ENCODE measurements at regions not wholly inside any gene's neighbourhood (a gene's known extent, or its start where the extent isn't known, plus 50 kb on each side); places are given as distances from the start of the nearest gene placed in this dataset.

DNA sequence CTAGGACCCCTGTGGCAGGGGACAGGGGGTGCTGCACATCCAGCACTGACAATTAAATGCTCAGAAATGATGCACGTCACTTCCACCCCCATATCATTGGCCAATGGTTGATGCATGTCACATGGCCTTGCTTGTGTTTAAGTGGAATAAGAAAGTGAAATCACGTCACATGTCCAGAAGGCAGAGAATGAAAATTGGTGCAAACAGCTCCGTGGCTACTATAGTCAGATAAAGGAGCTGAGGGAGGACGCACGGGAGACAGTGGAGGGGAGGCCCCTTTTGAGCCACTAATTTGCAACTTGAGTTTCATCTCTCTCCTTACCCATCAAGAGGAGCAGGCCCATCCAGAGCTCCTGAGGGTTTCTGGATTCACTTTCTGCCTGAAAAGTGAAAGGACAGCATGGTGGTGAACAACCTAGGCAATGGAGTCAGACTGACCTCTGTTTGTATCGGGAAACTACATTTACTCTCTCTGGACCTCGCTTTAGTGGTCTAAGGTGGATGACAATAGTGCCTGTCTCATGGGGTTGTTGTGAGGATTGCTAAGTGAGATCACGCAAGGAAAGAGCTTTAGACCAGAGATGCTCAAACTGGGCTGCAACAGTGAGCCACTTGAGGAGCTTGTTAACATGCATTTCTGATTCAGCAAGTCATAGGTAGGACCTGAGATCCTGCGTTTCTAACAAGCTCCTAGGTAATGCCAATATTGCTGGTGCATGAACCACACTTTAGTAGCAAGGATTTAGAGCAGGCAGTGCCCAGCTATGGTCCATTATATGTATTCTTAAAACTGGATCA, 133.9 kb upstream of the ADRA1B start:
- Histone ChIP-seq H2AFZ (ENCODE audit: low read length) (no peak overlapping the region), H3K27me3 (ENCODE audit: insufficient read depth, low read length) (no peaks in the 10 kb centered on the region), H3K27ac (ENCODE audit: low read depth, low read length) (no peak overlapping the region), H3K4me2 (ENCODE audit: insufficient read depth, low read length) (no peak overlapping the region), H3K79me2 (ENCODE audit: insufficient read depth, low read length) (no peaks in the 10 kb centered on the region), H3K4me3 (ENCODE audit: insufficient read depth, low read length) (no peak overlapping the region), H3K4me1 (ENCODE audit: insufficient read depth, low read length) (peaks cover 31% of the 10 kb centered on the region), H3K9me3 (ENCODE audit: low read depth, low read length) (no peaks in the 10 kb centered on the region), H3K36me3 (ENCODE audit: insufficient read depth, low read length) (no peaks in the 10 kb centered on the region), H4K20me1 (ENCODE audit: insufficient read depth, low read length) (no peaks in the 10 kb centered on the region)
- TF ChIP-seq, protein P1, sequence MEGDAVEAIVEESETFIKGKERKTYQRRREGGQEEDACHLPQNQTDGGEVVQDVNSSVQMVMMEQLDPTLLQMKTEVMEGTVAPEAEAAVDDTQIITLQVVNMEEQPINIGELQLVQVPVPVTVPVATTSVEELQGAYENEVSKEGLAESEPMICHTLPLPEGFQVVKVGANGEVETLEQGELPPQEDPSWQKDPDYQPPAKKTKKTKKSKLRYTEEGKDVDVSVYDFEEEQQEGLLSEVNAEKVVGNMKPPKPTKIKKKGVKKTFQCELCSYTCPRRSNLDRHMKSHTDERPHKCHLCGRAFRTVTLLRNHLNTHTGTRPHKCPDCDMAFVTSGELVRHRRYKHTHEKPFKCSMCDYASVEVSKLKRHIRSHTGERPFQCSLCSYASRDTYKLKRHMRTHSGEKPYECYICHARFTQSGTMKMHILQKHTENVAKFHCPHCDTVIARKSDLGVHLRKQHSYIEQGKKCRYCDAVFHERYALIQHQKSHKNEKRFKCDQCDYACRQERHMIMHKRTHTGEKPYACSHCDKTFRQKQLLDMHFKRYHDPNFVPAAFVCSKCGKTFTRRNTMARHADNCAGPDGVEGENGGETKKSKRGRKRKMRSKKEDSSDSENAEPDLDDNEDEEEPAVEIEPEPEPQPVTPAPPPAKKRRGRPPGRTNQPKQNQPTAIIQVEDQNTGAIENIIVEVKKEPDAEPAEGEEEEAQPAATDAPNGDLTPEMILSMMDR (IDR thresholded peaks at IDR 0.05; ENCODE audit: extremely low read depth, low read depth, low read length), result no peak
- no peak for DNase-seq (ENCODE audit: insufficient read length, low spot score, missing footprints)

DNA sequence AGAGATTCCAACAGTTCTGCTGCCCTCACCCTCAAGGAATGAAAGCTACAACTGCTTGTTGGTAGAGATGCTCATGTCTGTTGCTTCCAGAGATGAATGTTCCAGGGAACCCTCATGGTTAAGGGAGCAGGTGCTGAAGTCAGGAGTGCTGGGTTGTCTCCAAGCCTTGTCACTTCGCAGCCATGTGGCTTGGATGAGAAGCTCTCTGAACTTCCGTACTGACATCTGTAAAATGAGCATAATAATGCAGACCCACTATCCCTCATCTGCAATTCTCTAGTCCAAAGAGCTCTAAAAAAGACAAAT, 133.3 kb upstream of the ADRA1B start:
- no peak overlapping the region for H3K27ac ChIP-seq (ENCODE audit: low read depth, low read length)
- H3K4me3 ChIP-seq (ENCODE audit: insufficient read depth, low read length), result no peak overlapping the region
- H3K36me3 ChIP-seq (ENCODE audit: insufficient read depth, low read length), result no peaks in the 10 kb centered on the region
- H3K9me3 ChIP-seq (ENCODE audit: low read depth, low read length), result no peaks in the 10 kb centered on the region
- DNase-seq (ENCODE audit: insufficient read length, low spot score, missing footprints), result no peak
- peaks cover 29% of the 10 kb centered on the region for H3K4me1 ChIP-seq (ENCODE audit: insufficient read depth, low read length)
- no peaks in the 10 kb centered on the region for H3K79me2 ChIP-seq (ENCODE audit: insufficient read depth, low read length)
- no peak overlapping the region for H3K4me2 ChIP-seq (ENCODE audit: insufficient read depth, low read length)
- H4K20me1 ChIP-seq (ENCODE audit: insufficient read depth, low read length), result no peaks in the 10 kb centered on the region
- TF ChIP-seq, protein P1 (IDR thresholded peaks at IDR 0.05; ENCODE audit: extremely low read depth, low read depth, low read length), result no peak
- H3K27me3 ChIP-seq (ENCODE audit: insufficient read depth, low read length), result no peaks in the 10 kb centered on the region
- H2AFZ ChIP-seq (ENCODE audit: low read length), result no peak overlapping the region

DNA sequence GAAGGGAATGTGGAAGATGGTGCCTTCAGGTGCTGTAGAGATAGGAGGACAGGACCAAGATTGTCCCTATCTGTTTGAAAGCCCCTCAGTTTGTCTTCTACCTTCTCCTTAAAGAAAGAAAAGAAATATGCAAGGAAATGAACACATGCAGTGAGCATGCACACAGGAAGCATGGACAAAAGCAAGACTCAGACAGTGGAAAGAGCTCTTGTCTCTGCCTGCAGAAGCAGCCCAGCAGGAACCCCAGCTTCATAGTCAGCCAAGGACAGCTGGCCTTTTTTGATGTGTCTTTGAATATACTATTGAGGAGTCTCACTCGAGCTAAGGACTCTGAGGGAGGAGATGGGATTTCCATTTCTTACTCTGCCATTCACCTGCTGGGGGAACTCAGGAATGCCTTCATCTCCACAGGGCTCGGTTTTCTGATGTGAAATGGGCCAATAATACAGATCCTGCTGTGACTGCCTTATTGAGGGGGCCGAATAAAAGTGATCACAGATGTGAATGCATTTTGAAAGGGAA, 132.5 kb upstream of the ADRA1B start:
- TF ChIP-seq, protein P1 (IDR thresholded peaks at IDR 0.05; ENCODE audit: extremely low read depth, low read depth, low read length), result no peak
- Histone ChIP-seq H3K27ac (ENCODE audit: low read depth, low read length) (no peak overlapping the region), H2AFZ (ENCODE audit: low read length) (no peak overlapping the region)

DNA sequence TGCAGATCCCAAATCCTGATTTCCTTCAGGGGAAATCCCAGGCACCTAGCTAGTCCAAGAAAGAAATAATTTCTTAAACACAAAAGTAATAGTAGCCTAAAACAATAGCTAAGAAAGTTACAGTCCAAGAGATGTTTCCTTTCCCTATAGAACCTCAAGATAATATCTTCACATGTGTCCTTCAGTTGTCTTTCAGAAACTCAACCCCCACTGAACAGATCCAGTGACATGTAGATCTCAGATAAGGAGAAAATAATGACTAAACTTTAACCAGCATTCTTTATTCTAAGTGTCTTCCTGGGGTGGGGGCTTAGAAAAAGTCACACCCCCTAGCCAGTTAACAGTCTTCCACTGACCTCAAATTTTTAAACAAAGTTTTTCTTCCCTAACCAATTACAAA, 131.3 kb upstream of the ADRA1B start:
- H3K4me2 ChIP-seq (ENCODE audit: insufficient read depth, low read length), result no peak overlapping the region
- H4K20me1 ChIP-seq (ENCODE audit: insufficient read depth, low read length), result no peaks in the 10 kb centered on the region
- H3K9me3 ChIP-seq (ENCODE audit: low read depth, low read length), result no peaks in the 10 kb centered on the region
- H3K27me3 ChIP-seq (ENCODE audit: insufficient read depth, low read length), result no peaks in the 10 kb centered on the region
- H2AFZ ChIP-seq (ENCODE audit: low read length), result no peak overlapping the region
- H3K27ac ChIP-seq (ENCODE audit: low read depth, low read length), result no peak overlapping the region
- DNase-seq (ENCODE audit: insufficient read length, low spot score, missing footprints), result no peak
- no peaks in the 10 kb centered on the region for H3K79me2 ChIP-seq (ENCODE audit: insufficient read depth, low read length)
- H3K36me3 ChIP-seq (ENCODE audit: insufficient read depth, low read length), result no peaks in the 10 kb centered on the region
- H3K4me1 ChIP-seq (ENCODE audit: insufficient read depth, low read length), result peaks cover 16% of the 10 kb centered on the region
- H3K4me3 ChIP-seq (ENCODE audit: insufficient read depth, low read length), result no peak overlapping the region
- TF ChIP-seq, protein P1 (IDR thresholded peaks at IDR 0.05; ENCODE audit: extremely low read depth, low read depth, low read length), result no peak

More for the DNA sequence above, 132.5 kb upstream of the ADRA1B start:
- Histone ChIP-seq H3K4me3 (ENCODE audit: insufficient read depth, low read length) (no peak overlapping the region), H3K4me1 (ENCODE audit: insufficient read depth, low read length) (peaks cover 27% of the 10 kb centered on the region), H3K79me2 (ENCODE audit: insufficient read depth, low read length) (no peaks in the 10 kb centered on the region), H3K4me2 (ENCODE audit: insufficient read depth, low read length) (no peak overlapping the region), H3K9me3 (ENCODE audit: low read depth, low read length) (no peaks in the 10 kb centered on the region), H3K27me3 (ENCODE audit: insufficient read depth, low read length) (no peaks in the 10 kb centered on the region), H4K20me1 (ENCODE audit: insufficient read depth, low read length) (no peaks in the 10 kb centered on the region), H3K36me3 (ENCODE audit: insufficient read depth, low read length) (no peaks in the 10 kb centered on the region)
- DNase-seq (ENCODE audit: insufficient read length, low spot score, missing footprints), result no peak

Data from osteoblast (primary cell).